IMR-90 (cell line): ENCODE measurements at regions not wholly inside any gene's neighbourhood (a gene's known extent, or its start where the extent isn't known, plus 50 kb on each side); places are given as distances from the start of the nearest gene placed in this dataset.
"Not testable (repeated sequence)": the region's sequence is repeated elsewhere in the genome, so short reads cannot be mapped to it uniquely, and the experiment has no call there.

Experiments
- ATAC-seq: fragments of 200-7000 bp; cut with Tn5 transposase; 2 replicates; pipeline ENCODE4 v1.9.1; 2020; ENCODE audit warnings: low read depth, mild to moderate bottlenecking, moderate library complexity
- BruUV-seq: library from RNA; stranded (reverse); fragments of 400-500 nt; replicated peaks from 2 replicates; lab custom pipeline; 2021; lab: Mats Ljungman, UMichigan
- CTCF ChIA-PET: fragments of 300-600 bp; formaldehyde crosslinking; extraction: SDS; loops from one replicate; lab custom pipeline; 2021; ENCODE audit warnings: antibody characterized with exemption; lab: Yijun Ruan, JAX
- POLR2A ChIA-PET: fragments of 300-600 bp; sonication (Branson Sonifier 250); formaldehyde crosslinking; loops from one replicate; lab custom pipeline; 2022; ENCODE audit warnings: antibody characterized with exemption; ENCODE audit not compliant: unreplicated experiment; lab: Charles Lee
- DNase-seq: peaks from one replicate; pipeline ENCODE4 v3.0.0; 2013
- H2AFZ ChIP-seq: replicated peaks from 2 replicates; pipeline ENCODE3; 2013; ENCODE audit warnings: low read length, mild to moderate bottlenecking; ENCODE audit not compliant: poor library complexity
- H2AK5ac ChIP-seq: 2 replicates; pipeline ENCODE4 v1.6.1; 2013; ENCODE audit warnings: low read depth, low read length, inconsistent platforms
- H2AK9ac ChIP-seq: replicated peaks from 2 replicates; pipeline ENCODE3; 2013; ENCODE audit warnings: mild to moderate bottlenecking, low read depth, low read length, moderate library complexity; ENCODE audit not compliant: poor library complexity
- H2BK120ac ChIP-seq: 2 replicates; pipeline ENCODE4 v1.6.1; 2013; ENCODE audit warnings: low read depth, low read length, inconsistent platforms
- H2BK15ac ChIP-seq: 3 replicates; pipeline ENCODE4 v1.6.1; 2013; ENCODE audit warnings: low read depth, low read length, inconsistent platforms
- H2BK20ac ChIP-seq: 2 replicates; pipeline ENCODE4 v1.6.1; 2013; ENCODE audit warnings: low read depth, mild to moderate bottlenecking, inconsistent platforms, low read length, moderate library complexity
- H2BK5ac ChIP-seq: 2 replicates; pipeline ENCODE4 v1.6.1; 2013; ENCODE audit warnings: mild to moderate bottlenecking, low read depth, low read length, inconsistent platforms; ENCODE audit not compliant: poor library complexity, severe bottlenecking
- H3K14ac ChIP-seq: replicated peaks from 2 replicates; pipeline ENCODE4 v1.6.1; 2013; ENCODE audit warnings: low read depth, low read length, inconsistent platforms
- H3K18ac ChIP-seq: 2 replicates; pipeline ENCODE4 v1.6.1; 2013; ENCODE audit warnings: low read depth, low read length, control low read depth
- H3K23ac ChIP-seq: 2 replicates; pipeline ENCODE4 v1.6.1; 2013; ENCODE audit warnings: low read depth, low read length, inconsistent platforms
- H3K27ac ChIP-seq: 2 replicates; pipeline ENCODE4 v1.5.1; 2013; ENCODE audit warnings: mild to moderate bottlenecking, control low read depth, low read length; ENCODE audit not compliant: insufficient read depth
- H3K27me3 ChIP-seq: 2 replicates; pipeline ENCODE4 v1.6.1; 2013; ENCODE audit warnings: low read length; ENCODE audit not compliant: control insufficient read depth, insufficient read depth
- H3K36me3 ChIP-seq: 2 replicates; pipeline ENCODE4 v1.6.1; 2013; ENCODE audit warnings: low read length, mixed read lengths; ENCODE audit not compliant: control insufficient read depth, insufficient read depth
- H3K4ac ChIP-seq: 2 replicates; pipeline ENCODE4 v1.6.1; 2013; ENCODE audit warnings: low read depth, low read length, inconsistent platforms
- H3K4me1 ChIP-seq: 2 replicates; pipeline ENCODE4 v1.6.1; 2013; ENCODE audit warnings: low read length, mixed read lengths; ENCODE audit not compliant: control insufficient read depth, insufficient read depth
- H3K4me2 ChIP-seq: 2 replicates; pipeline ENCODE4 v1.6.1; 2013; ENCODE audit warnings: low read depth, mild to moderate bottlenecking, control low read depth, low read length, moderate library complexity
- H3K4me3 ChIP-seq: 2 replicates; pipeline ENCODE4 v1.5.1; 2013; ENCODE audit warnings: low read depth, mild to moderate bottlenecking, control low read depth, low read length, moderate library complexity; ENCODE audit not compliant: insufficient read depth
- H3K56ac ChIP-seq: 2 replicates; pipeline ENCODE4 v1.6.1; 2013; ENCODE audit warnings: low read length, inconsistent platforms; ENCODE audit not compliant: insufficient read depth; ENCODE audit errors: extremely low read depth
- H3K79me1 ChIP-seq, 2 experiments: 2 replicates each; pipeline ENCODE4 v1.6.1; 2013; ENCODE audit warnings: low read length in 2 of 2, inconsistent platforms in 1 of 2, low read depth in 1 of 2
- H3K9ac ChIP-seq: 2 replicates; pipeline ENCODE4 v1.6.1; 2013; ENCODE audit warnings: low read depth, low read length, control low read depth
- H3K9me1 ChIP-seq: 2 replicates; pipeline ENCODE4 v1.6.1; 2013; ENCODE audit warnings: low read length, inconsistent platforms; ENCODE audit not compliant: insufficient read depth
- H3K9me3 ChIP-seq: 2 replicates; pipeline ENCODE4 v1.6.1; 2013; ENCODE audit warnings: low read length; ENCODE audit not compliant: control insufficient read depth, insufficient read depth
- H4K20me1 ChIP-seq: 2 replicates; pipeline ENCODE4 v1.6.1; 2013; ENCODE audit warnings: low read length, inconsistent platforms; ENCODE audit not compliant: insufficient read depth
- H4K5ac ChIP-seq: 2 replicates; pipeline ENCODE4 v1.6.1; 2013; ENCODE audit warnings: mild to moderate bottlenecking, low read depth, low read length, control low read depth
- H4K8ac ChIP-seq, 2 experiments: 2 replicates each; pipeline ENCODE4 v1.6.1; 2013; ENCODE audit warnings: low read depth in 2 of 2, low read length in 2 of 2, control low read depth in 1 of 2, inconsistent platforms in 1 of 2
- H4K91ac ChIP-seq: 2 replicates; pipeline ENCODE4 v1.6.1; 2013; ENCODE audit warnings: low read depth, low read length, inconsistent platforms; ENCODE audit not compliant: insufficient read depth
- BHLHE40 ChIP-seq: fragments of 150-350 bp; IDR thresholded peaks from 2 replicates; pipeline ENCODE4 v1.6.1; 2016; ENCODE audit warnings: mild to moderate bottlenecking, low read depth, low read length
- CEBPB ChIP-seq: IDR thresholded peaks from 2 replicates; pipeline ENCODE4 v1.6.1; 2012; ENCODE audit warnings: low read depth, low read length, improper control_type of control experiment
- FOS ChIP-seq: fragments of 150-350 bp; IDR thresholded peaks from 2 replicates; pipeline ENCODE4 v1.6.1; 2016; ENCODE audit warnings: low read depth, low read length
- MAFK ChIP-seq: IDR thresholded peaks from 2 replicates; pipeline ENCODE4 v1.6.1; 2012; ENCODE audit warnings: low read depth, low read length, improper control_type of control experiment
- MAZ ChIP-seq: IDR thresholded peaks from 2 replicates; pipeline ENCODE4 v1.6.1; 2012; ENCODE audit warnings: low read depth, mild to moderate bottlenecking, low read length, improper control_type of control experiment, moderate library complexity, borderline replicate concordance
- NFE2L2 ChIP-seq: fragments of 150-350 bp; IDR thresholded peaks from 2 replicates; pipeline ENCODE4 v1.6.1; 2016; ENCODE audit warnings: low read depth, mild to moderate bottlenecking, low read length
- SMC3 ChIP-seq: fragments of 150-350 bp; IDR thresholded peaks from 2 replicates; pipeline ENCODE4 v1.6.1; 2016; ENCODE audit warnings: low read depth, mild to moderate bottlenecking, antibody characterized with exemption, low read length, moderate library complexity
- USF2 ChIP-seq: fragments of 150-350 bp; IDR thresholded peaks from 2 replicates; pipeline ENCODE4 v1.6.1; 2017; ENCODE audit warnings: mild to moderate bottlenecking, antibody characterized with exemption, low read length, low read depth
- WGBS, 2 experiments: methylation state at CpG; one replicate each; pipeline versions ENCODE4 v1.1.5 to v1.1.7; 2013; ENCODE audit warnings: missing lambda C conversion rate in 2 of 2; ENCODE audit not compliant: insufficient read length in 1 of 2; ENCODE audit errors: extremely low coverage in 2 of 2; 5-methylcytosine and 5-hydroxymethylcytosine counted together
- dilution Hi-C: fragments of 300-500 bp; cut with HindIII; formaldehyde crosslinking; loops from one replicate; pipeline ENCODE4 v1.14.3; 2018; ENCODE audit warnings: low sequenced_read_pairs; ENCODE audit not compliant: unreplicated experiment
- in situ Hi-C: fragments of 300-500 bp; cut with MboI; formaldehyde crosslinking; loops from 3 replicates; pipeline ENCODE4 v1.14.3; 2019; ENCODE audit warnings: low sequenced_read_pairs, inconsistent platforms, mixed read lengths
- intact Hi-C: fragments of 100-400 bp; cut with micrococcal nuclease; formaldehyde crosslinking; loops from 2 replicates; pipeline ENCODE4 v1.10.0; 2022

- H3K4me1 ChIP-seq: no peaks in the 10 kb centered on the region
- dilution Hi-C loops (no loop called here), intact Hi-C loops (no loop called here), in situ Hi-C loops (no loop called here)
- no peaks in the 10 kb centered on the region for H3K27me3 ChIP-seq
- no peak overlapping the region for H2BK15ac ChIP-seq
- no peak overlapping the region for H2AK9ac ChIP-seq
- WGBS, 2 experiments: no CpG with 5 or more reads among the region's 2 CpGs
- H4K20me1 ChIP-seq: no peaks in the 10 kb centered on the region
- H3K27ac ChIP-seq: no peak overlapping the region
- ATAC-seq (no peak), DNase-seq (no peak)
- H2AFZ ChIP-seq: no peak overlapping the region
- no peaks in the 10 kb centered on the region for H3K79me1 ChIP-seq
- H3K36me3 ChIP-seq: no peaks in the 10 kb centered on the region
- H3K23ac ChIP-seq: no peak overlapping the region
- ChIA-PET POLR2A (no interaction called here), CTCF (no interaction called here)
- TF ChIP-seq MAFK (no peak), BHLHE40 (no peak), MAZ (no peak), FOS (no peak), SMC3 (no peak), CEBPB (no peak), NFE2L2 (no peak), USF2 (no peak)
- H4K8ac ChIP-seq: no peak overlapping the region
- H2BK20ac ChIP-seq: no peak overlapping the region
- no peak overlapping the region for H3K18ac ChIP-seq
- BruUV-seq: no TSS peak
- H2BK5ac ChIP-seq: no peak overlapping the region
- no peak overlapping the region for H3K4me3 ChIP-seq
- H4K91ac ChIP-seq: no peak overlapping the region
- H3K56ac ChIP-seq: no peak overlapping the region
- H4K5ac ChIP-seq: no peak overlapping the region
- H3K9me1 ChIP-seq: no peaks in the 10 kb centered on the region
- H3K4me2 ChIP-seq: no peak overlapping the region
- H3K14ac ChIP-seq: no peak overlapping the region
- H2BK120ac ChIP-seq: no peak overlapping the region
- H2AK5ac ChIP-seq: no peak overlapping the region
- H3K4ac ChIP-seq: no peak overlapping the region
- no peaks in the 10 kb centered on the region for H3K9me3 ChIP-seq
- H3K9ac ChIP-seq: no peak overlapping the region
Measured at GRCh38 chr1:101595881-101596374, 359.1 kb downstream of the S1PR1 start.

- H2BK5ac ChIP-seq, DNase-seq, H3K4ac ChIP-seq, H2AK5ac ChIP-seq, H4K5ac ChIP-seq, H3K14ac ChIP-seq, H2BK20ac ChIP-seq, dilution Hi-C loops, H3K4me1 ChIP-seq, H2BK15ac ChIP-seq, H3K4me2 ChIP-seq, H2AFZ ChIP-seq, H3K36me3 ChIP-seq, H3K23ac ChIP-seq, H3K56ac ChIP-seq, H3K18ac ChIP-seq, H3K27ac ChIP-seq, H3K9ac ChIP-seq, H2BK120ac ChIP-seq, ATAC-seq, H4K20me1 ChIP-seq, CTCF ChIA-PET, H3K4me3 ChIP-seq, BruUV-seq, H3K9me3 ChIP-seq, POLR2A ChIA-PET, H3K9me1 ChIP-seq, intact Hi-C loops, H2AK9ac ChIP-seq, H4K8ac ChIP-seq, H3K79me1 ChIP-seq, H4K91ac ChIP-seq, H3K27me3 ChIP-seq: not testable (repeated sequence)
- WGBS, 2 experiments: 63% methylated on average over 3 of the region's 5 CpGs; no CpG with 5 or more reads in 1 of the 2 experiments
- in situ Hi-C loops: loop anchor here (10.0 kb wide), 1 partner anchor 46 kb away; no protein-coding TSS in a partner anchor
Measured at GRCh38 chr1:101600615-101601014, 363.8 kb downstream of the S1PR1 start.
